DND-41 (cell line): ENCODE measurements at regions not wholly inside any gene's neighbourhood (a gene's known extent, or its start where the extent isn't known, plus 50 kb on each side); places are given as distances from the start of the nearest gene placed in this dataset.
"Not testable (repeated sequence)": the region's sequence is repeated elsewhere in the genome, so short reads cannot be mapped to it uniquely, and the experiment has no call there.

ENCODE experiments used
- CTCF ChIP-seq: IDR thresholded peaks from 2 replicates; pipeline ENCODE4 v1.5.1; 2012; ENCODE audit warnings: borderline replicate concordance, low read length, moderate library complexity, mild to moderate bottlenecking; ENCODE audit not compliant: poor library complexity, severe bottlenecking; ENCODE audit errors: extremely low read depth
- EZH2 ChIP-seq: IDR thresholded peaks from 3 replicates; pipeline ENCODE4 v1.6.1; 2012; ENCODE audit warnings: borderline replicate concordance, low read depth, mild to moderate bottlenecking, moderate library complexity, low read length, inconsistent platforms; ENCODE audit not compliant: severe bottlenecking

GRCh38 chr12:9310645-9311044, 102.5 kb upstream of the PZP start:
- not testable (repeated sequence) for TF ChIP-seq CTCF, EZH2
